ENCODE measurements at regions not wholly inside any gene's neighbourhood (a gene's known extent, or its start where the extent isn't known, plus 50 kb on each side); places are given as distances from the start of the nearest gene placed in this dataset.

DNA sequence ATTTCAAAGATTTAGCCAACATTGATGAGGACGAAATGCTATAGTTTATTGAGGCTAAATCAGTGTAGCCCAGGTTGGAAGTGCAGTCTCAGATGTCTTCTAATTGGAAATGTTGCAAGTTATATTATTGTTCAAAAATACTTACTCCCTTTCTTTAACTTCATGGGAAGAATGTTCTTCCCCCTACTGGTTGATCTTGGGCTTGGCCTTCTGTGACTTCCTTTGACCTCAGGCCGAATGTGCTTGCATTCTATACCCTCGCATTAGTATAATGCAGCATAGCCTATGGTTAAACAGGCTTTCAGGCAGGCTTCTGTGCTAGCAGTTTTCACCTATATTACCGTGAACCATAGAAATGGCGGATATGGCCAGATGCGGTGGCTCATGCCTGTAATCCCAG is 77.3 kb downstream of the RPE65 start:
- H3K9me3 ChIP-seq (replicated peaks), result no peaks in the 10 kb centered on the region
- no peaks in the 10 kb centered on the region for H3K27me3 ChIP-seq (ENCODE audit: low read depth)
- TF ChIP-seq, protein P1, sequence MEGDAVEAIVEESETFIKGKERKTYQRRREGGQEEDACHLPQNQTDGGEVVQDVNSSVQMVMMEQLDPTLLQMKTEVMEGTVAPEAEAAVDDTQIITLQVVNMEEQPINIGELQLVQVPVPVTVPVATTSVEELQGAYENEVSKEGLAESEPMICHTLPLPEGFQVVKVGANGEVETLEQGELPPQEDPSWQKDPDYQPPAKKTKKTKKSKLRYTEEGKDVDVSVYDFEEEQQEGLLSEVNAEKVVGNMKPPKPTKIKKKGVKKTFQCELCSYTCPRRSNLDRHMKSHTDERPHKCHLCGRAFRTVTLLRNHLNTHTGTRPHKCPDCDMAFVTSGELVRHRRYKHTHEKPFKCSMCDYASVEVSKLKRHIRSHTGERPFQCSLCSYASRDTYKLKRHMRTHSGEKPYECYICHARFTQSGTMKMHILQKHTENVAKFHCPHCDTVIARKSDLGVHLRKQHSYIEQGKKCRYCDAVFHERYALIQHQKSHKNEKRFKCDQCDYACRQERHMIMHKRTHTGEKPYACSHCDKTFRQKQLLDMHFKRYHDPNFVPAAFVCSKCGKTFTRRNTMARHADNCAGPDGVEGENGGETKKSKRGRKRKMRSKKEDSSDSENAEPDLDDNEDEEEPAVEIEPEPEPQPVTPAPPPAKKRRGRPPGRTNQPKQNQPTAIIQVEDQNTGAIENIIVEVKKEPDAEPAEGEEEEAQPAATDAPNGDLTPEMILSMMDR (IDR thresholded peaks at IDR 0.05; ENCODE audit: borderline replicate concordance), result no peak
- intact Hi-C loops (cut with micrococcal nuclease), result no loop called here
- DNase-seq, result no peak
- peaks cover 10% of the 10 kb centered on the region for H3K4me1 ChIP-seq
- H3K36me3 ChIP-seq, result no peaks in the 10 kb centered on the region
- no peak overlapping the region for H3K27ac ChIP-seq (replicated peaks)
- no peak overlapping the region for H3K4me3 ChIP-seq

GRCh38 chr1:68370101-68370915 is 79.4 kb downstream of the RPE65 start:
- Histone ChIP-seq H3K36me3 (no peaks in the 10 kb centered on the region), H3K4me3 (no peak overlapping the region), H3K4me1 (no peaks in the 10 kb centered on the region), H3K27ac (replicated peaks) (no peak overlapping the region), H3K9me3 (replicated peaks) (no peaks in the 10 kb centered on the region), H3K27me3 (ENCODE audit: low read depth) (no peaks in the 10 kb centered on the region)
- TF ChIP-seq, protein P1 (IDR thresholded peaks at IDR 0.05; ENCODE audit: borderline replicate concordance), result no peak
- intact Hi-C loops (cut with micrococcal nuclease), result no loop called here
- no peak for DNase-seq

DNA sequence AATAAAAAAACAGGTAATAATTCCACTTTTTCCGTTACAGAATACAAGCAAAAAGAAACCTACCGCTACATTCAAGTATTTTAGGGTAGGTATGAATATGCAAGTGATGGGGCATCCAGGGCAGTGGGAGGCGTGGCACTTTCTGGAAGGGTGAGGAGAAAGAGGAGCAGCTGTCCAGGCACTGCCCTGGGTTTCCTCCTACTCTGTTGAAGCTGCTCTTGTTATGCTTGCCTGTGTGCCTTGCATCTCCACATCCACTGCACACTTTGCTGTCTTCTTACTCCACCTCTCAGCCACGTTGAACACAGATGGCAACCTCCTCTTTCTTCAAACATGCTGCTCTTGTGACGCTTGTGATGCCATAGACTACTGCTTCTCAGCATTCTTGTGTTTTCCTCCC is 83.2 kb downstream of the RPE65 start:
- Histone ChIP-seq H3K4me1 (no peaks in the 10 kb centered on the region), H3K36me3 (no peaks in the 10 kb centered on the region), H3K4me3 (no peak overlapping the region), H3K9me3 (replicated peaks) (no peaks in the 10 kb centered on the region), H3K27ac (replicated peaks) (no peak overlapping the region), H3K27me3 (ENCODE audit: low read depth) (no peaks in the 10 kb centered on the region)
- TF ChIP-seq, protein P1 (IDR thresholded peaks at IDR 0.05; ENCODE audit: borderline replicate concordance), result no peak
- intact Hi-C loops (cut with micrococcal nuclease), result no loop called here
- no peak for DNase-seq

DNA sequence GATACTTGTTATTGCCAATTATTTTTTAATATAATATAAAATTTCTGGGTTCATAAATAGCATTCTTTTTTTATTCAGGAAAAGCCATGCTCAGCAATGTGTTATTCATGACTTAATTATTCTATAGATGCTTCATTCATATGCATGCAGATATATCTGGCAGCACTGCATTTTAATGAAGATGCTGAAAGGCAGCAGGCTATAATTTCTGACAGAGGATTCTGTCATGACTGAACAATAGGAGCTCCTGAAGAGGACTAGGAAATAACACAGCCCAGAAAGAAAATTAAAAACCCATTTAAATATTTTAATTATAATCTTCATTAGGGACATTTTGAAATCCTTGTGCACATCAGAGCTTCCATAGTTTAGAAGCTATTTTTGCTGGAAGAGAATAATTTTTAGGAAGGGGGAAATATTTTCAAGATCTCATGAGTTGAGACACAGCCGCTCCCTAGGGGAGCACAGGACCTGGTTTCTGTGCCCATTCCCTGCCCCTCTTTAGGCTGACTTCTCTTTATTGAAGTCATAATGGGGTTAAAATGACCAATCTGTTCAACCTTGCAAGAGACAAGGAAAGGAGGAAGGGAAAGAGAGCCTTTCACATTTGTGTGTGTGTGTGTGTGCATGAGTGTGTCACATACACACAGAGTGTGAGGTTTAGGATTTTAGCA is 83.9 kb downstream of the RPE65 start:
- no peak for DNase-seq
- no peak overlapping the region for H3K4me3 ChIP-seq
- intact Hi-C loops (cut with micrococcal nuclease), result no loop called here
- TF ChIP-seq, protein P1 (IDR thresholded peaks at IDR 0.05; ENCODE audit: borderline replicate concordance), result no peak
- no peaks in the 10 kb centered on the region for H3K27me3 ChIP-seq (ENCODE audit: low read depth)
- H3K36me3 ChIP-seq, result no peaks in the 10 kb centered on the region
- no peak overlapping the region for H3K27ac ChIP-seq (replicated peaks)
- no peaks in the 10 kb centered on the region for H3K4me1 ChIP-seq
- H3K9me3 ChIP-seq (replicated peaks), result no peaks in the 10 kb centered on the region

DNA sequence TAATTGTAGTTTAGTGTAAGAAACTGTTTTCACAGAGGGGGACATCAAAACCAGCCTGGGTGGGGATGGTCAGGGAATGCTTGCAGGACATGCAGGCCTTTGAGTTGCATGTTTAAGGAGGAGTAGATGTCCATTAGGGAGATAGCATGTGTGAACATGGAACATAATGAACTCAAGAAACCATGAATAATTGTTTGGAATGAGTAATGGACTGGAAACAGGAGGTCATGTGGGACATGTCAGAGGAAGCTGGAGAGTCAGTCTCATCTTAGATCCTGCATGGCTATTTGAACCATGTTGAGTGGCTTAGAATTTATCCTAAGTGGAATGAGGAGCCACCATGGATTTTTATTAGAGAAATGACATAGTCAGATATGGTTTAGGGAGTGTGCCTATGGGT is 86.4 kb downstream of the RPE65 start:
- H3K27ac ChIP-seq (replicated peaks), result no peak overlapping the region
- H3K4me3 ChIP-seq, result no peak overlapping the region
- no peaks in the 10 kb centered on the region for H3K9me3 ChIP-seq (replicated peaks)
- no peaks in the 10 kb centered on the region for H3K36me3 ChIP-seq
- TF ChIP-seq, protein P1 (IDR thresholded peaks at IDR 0.05; ENCODE audit: borderline replicate concordance), result no peak
- intact Hi-C loops (cut with micrococcal nuclease), result no loop called here
- peaks cover 7% of the 10 kb centered on the region for H3K4me1 ChIP-seq
- no peak for DNase-seq
- no peaks in the 10 kb centered on the region for H3K27me3 ChIP-seq (ENCODE audit: low read depth)

All from left ventricle myocardium inferior (tissue), 1 donor.